UCSD-AML1 (cell line): ENCODE measurements at regions not wholly inside any gene's neighbourhood (a gene's known extent, or its start where the extent isn't known, plus 50 kb on each side); places are given as distances from the start of the nearest gene placed in this dataset.

ENCODE experiments used
- DNase-seq: peaks from one replicate; lab custom pipeline; 2025; ENCODE audit not compliant: unreplicated experiment; lab: John Stamatoyannopoulos, UW

- no peak for DNase-seq
Measured at GRCh38 chr10:10919976-10920375, 97.7 kb upstream of the CELF2 start.

- no peak for DNase-seq
Measured at GRCh38 chr10:10921826-10922461, 95.7 kb upstream of the CELF2 start.

GRCh38 chr10:10923029-10923651, 94.5 kb upstream of the CELF2 start:
- no peak for DNase-seq

GRCh38 chr10:10925667-10926066, 92.0 kb upstream of the CELF2 start:
- no peak for DNase-seq

GRCh38 chr10:10927608-10928007, 90.1 kb upstream of the CELF2 start:
- DNase-seq, result no peak

- DNase-seq, result no peak
Measured at GRCh38 chr10:10930979-10931743, 86.5 kb upstream of the CELF2 start.

GRCh38 chr10:10935032-10935431, 82.6 kb upstream of the CELF2 start:
- DNase-seq, result no peak

GRCh38 chr10:10938676-10939075, 79.0 kb upstream of the CELF2 start:
- DNase-seq, result no peak

GRCh38 chr10:10941127-10941730, 76.4 kb upstream of the CELF2 start:
- DNase-seq, result no peak

- DNase-seq, result no peak
Measured at GRCh38 chr10:10942441-10942840, 75.2 kb upstream of the CELF2 start.

- DNase-seq, result no peak
Measured at GRCh38 chr10:10946081-10946480, 71.6 kb upstream of the CELF2 start.

GRCh38 chr10:10946801-10947200, 70.9 kb upstream of the CELF2 start:
- DNase-seq, result no peak

GRCh38 chr10:10951675-10952074, 66.0 kb upstream of the CELF2 start:
- no peak for DNase-seq

- DNase-seq, result no peak
Measured at GRCh38 chr10:10952800-10953199, 64.9 kb upstream of the CELF2 start.

GRCh38 chr10:10956681-10957542, 60.8 kb upstream of the CELF2 start:
- no peak for DNase-seq

- DNase-seq, result no peak
Measured at GRCh38 chr10:10958041-10958440, 59.6 kb upstream of the CELF2 start.

GRCh38 chr10:10959666-10960065, 58.0 kb upstream of the CELF2 start:
- no peak for DNase-seq

- DNase-seq, result no peak
Measured at GRCh38 chr10:10960534-10960933, 57.1 kb upstream of the CELF2 start.

- no peak for DNase-seq
Measured at GRCh38 chr10:10961072-10961471, 56.6 kb upstream of the CELF2 start.

- no peak for DNase-seq
Measured at GRCh38 chr10:10967029-10967428, 50.6 kb upstream of the CELF2 start.
